ENCODE measurements at regions not wholly inside any gene's neighbourhood (a gene's known extent, or its start where the extent isn't known, plus 50 kb on each side); places are given as distances from the start of the nearest gene placed in this dataset.
A peak's percentile ranks its signal among the peaks of the same experiment; 100 is the strongest.
"Not testable (repeated sequence)": the region's sequence is repeated elsewhere in the genome, so short reads cannot be mapped to it uniquely, and the experiment has no call there.

- not testable (repeated sequence) for H3K9me3 ChIP-seq, DNase-seq, H3K36me3 ChIP-seq, H3K4me3 ChIP-seq, H3K27me3 ChIP-seq
Measured at GRCh38 chr16:31975826-31976419, 102.3 kb downstream of the ZNF267 start.

- H3K27me3 ChIP-seq, result not testable (repeated sequence)
Measured at GRCh38 chr16:31978463-31978862, 104.9 kb downstream of the ZNF267 start.

GRCh38 chr16:31981739-31982138 lies 108.1 kb downstream of the ZNF267 start:
- H3K36me3 ChIP-seq, result not testable (repeated sequence)

More at GRCh38 chr16:31978463-31978862, 104.9 kb downstream of the ZNF267 start:
- H3K36me3 ChIP-seq, H3K9me3 ChIP-seq, DNase-seq, H3K4me3 ChIP-seq: not testable (repeated sequence)

GRCh38 chr16:31982986-31983385 lies 109.4 kb downstream of the ZNF267 start:
- not testable (repeated sequence) for DNase-seq, H3K4me3 ChIP-seq, H3K27me3 ChIP-seq, H3K36me3 ChIP-seq, H3K9me3 ChIP-seq

More at GRCh38 chr16:31981739-31982138, 108.1 kb downstream of the ZNF267 start:
- not testable (repeated sequence) for H3K9me3 ChIP-seq, DNase-seq, H3K27me3 ChIP-seq, H3K4me3 ChIP-seq

- not testable (repeated sequence) for H3K36me3 ChIP-seq, H3K9me3 ChIP-seq, H3K27me3 ChIP-seq, H3K4me3 ChIP-seq, DNase-seq
Measured at GRCh38 chr16:31983666-31984065, 110.1 kb downstream of the ZNF267 start.

- H3K36me3 ChIP-seq, H3K27me3 ChIP-seq, H3K9me3 ChIP-seq, DNase-seq, H3K4me3 ChIP-seq: not testable (repeated sequence)
Measured at GRCh38 chr16:31986895-31987294, 113.3 kb downstream of the ZNF267 start.

GRCh38 chr16:31988595-31989581 lies 115.3 kb downstream of the ZNF267 start:
- not testable (repeated sequence) for H3K4me3 ChIP-seq, H3K27me3 ChIP-seq, DNase-seq, H3K36me3 ChIP-seq, H3K9me3 ChIP-seq

- H3K27me3 ChIP-seq, H3K36me3 ChIP-seq, H3K9me3 ChIP-seq, DNase-seq, H3K4me3 ChIP-seq: not testable (repeated sequence)
Measured at GRCh38 chr16:31990261-31990660, 116.7 kb downstream of the ZNF267 start.

- H3K4me3 ChIP-seq, H3K27me3 ChIP-seq, H3K36me3 ChIP-seq, DNase-seq, H3K9me3 ChIP-seq: not testable (repeated sequence)
Measured at GRCh38 chr16:31990980-31991379, 117.4 kb downstream of the ZNF267 start.

- not testable (repeated sequence) for H3K27me3 ChIP-seq, H3K36me3 ChIP-seq, H3K9me3 ChIP-seq, H3K4me3 ChIP-seq
- peak; percentile 81 for DNase-seq
Measured at GRCh38 chr16:31996325-31996724, 122.7 kb downstream of the ZNF267 start.

- H3K36me3 ChIP-seq, H3K9me3 ChIP-seq, H3K27me3 ChIP-seq, DNase-seq, H3K4me3 ChIP-seq: not testable (repeated sequence)
Measured at GRCh38 chr16:32002496-32002895, 128.9 kb downstream of the ZNF267 start.

GRCh38 chr16:32003819-32004218 lies 130.2 kb downstream of the ZNF267 start:
- not testable (repeated sequence) for H3K9me3 ChIP-seq, DNase-seq, H3K36me3 ChIP-seq, H3K4me3 ChIP-seq, H3K27me3 ChIP-seq

- DNase-seq, H3K4me3 ChIP-seq, H3K36me3 ChIP-seq, H3K9me3 ChIP-seq, H3K27me3 ChIP-seq: not testable (repeated sequence)
Measured at GRCh38 chr16:32038783-32039496, 165.3 kb downstream of the ZNF267 start.

GRCh38 chr16:32039919-32040318 lies 166.3 kb downstream of the ZNF267 start:
- H3K36me3 ChIP-seq, H3K4me3 ChIP-seq, DNase-seq, H3K9me3 ChIP-seq, H3K27me3 ChIP-seq: not testable (repeated sequence)

GRCh38 chr16:32066016-32066651 lies 187.0 kb upstream of the TP53TG3D start:
- H3K36me3 ChIP-seq, DNase-seq, H3K4me3 ChIP-seq, H3K27me3 ChIP-seq, H3K9me3 ChIP-seq: not testable (repeated sequence)

- H3K27me3 ChIP-seq, H3K4me3 ChIP-seq, H3K9me3 ChIP-seq, DNase-seq, H3K36me3 ChIP-seq: not testable (repeated sequence)
Measured at GRCh38 chr16:32071586-32071985, 181.5 kb upstream of the TP53TG3D start.

GRCh38 chr16:32083891-32084290 lies 169.2 kb upstream of the TP53TG3D start:
- H3K4me3 ChIP-seq, DNase-seq, H3K27me3 ChIP-seq, H3K9me3 ChIP-seq, H3K36me3 ChIP-seq: not testable (repeated sequence)

Measured in MG63 (cell line).